RWPE2 (cell line): ENCODE measurements at regions not wholly inside any gene's neighbourhood (a gene's known extent, or its start where the extent isn't known, plus 50 kb on each side); places are given as distances from the start of the nearest gene placed in this dataset.

Source experiments
- ATAC-seq: fragments of 200-7000 bp; cut with Tn5 transposase; 3 replicates; pipeline ENCODE4 v1.9.1; 2021; ENCODE audit warnings: low read depth
- DNase-seq: peaks from one replicate; pipeline ENCODE4 v3.0.0-alpha.2; 2020; ENCODE audit warnings: low spot score
- H3K27ac ChIP-seq: fragments of 450-650 bp; 2 replicates; pipeline ENCODE4 v1.5.1; 2017; ENCODE audit warnings: mild to moderate bottlenecking; ENCODE audit not compliant: poor library complexity, severe bottlenecking
- H3K27me3 ChIP-seq: fragments of 250-450 bp; sonication (Bioruptor Pico); 2 replicates; pipeline ENCODE4 v1.5.1; 2021; ENCODE audit warnings: mild to moderate bottlenecking, moderate library complexity; ENCODE audit not compliant: insufficient read depth, poor library complexity, severe bottlenecking
- H3K36me3 ChIP-seq: fragments of 250-450 bp; sonication (Bioruptor Pico); 2 replicates; pipeline ENCODE4 v1.5.1; 2020; ENCODE audit warnings: low read depth, mild to moderate bottlenecking, moderate library complexity
- H3K4me1 ChIP-seq: fragments of 250-450 bp; sonication (Bioruptor Pico); 2 replicates; pipeline ENCODE4 v1.5.1; 2021; ENCODE audit warnings: mild to moderate bottlenecking, moderate library complexity; ENCODE audit not compliant: insufficient read depth, poor library complexity, severe bottlenecking
- H3K4me3 ChIP-seq: fragments of 250-450 bp; sonication (Bioruptor Pico); 2 replicates; pipeline ENCODE4 v1.5.1; 2021; ENCODE audit warnings: mild to moderate bottlenecking, moderate library complexity; ENCODE audit not compliant: severe bottlenecking
- H3K9me3 ChIP-seq: fragments of 250-450 bp; sonication (Bioruptor Pico); 2 replicates; pipeline ENCODE4 v1.5.1; 2021; ENCODE audit warnings: mild to moderate bottlenecking, moderate library complexity; ENCODE audit not compliant: severe bottlenecking
- CTCF ChIP-seq: fragments of 450-650 bp; IDR thresholded peaks from one replicate; pipeline ENCODE4 v1.5.1; 2017; ENCODE audit warnings: mild to moderate bottlenecking, moderate library complexity; ENCODE audit not compliant: poor library complexity, severe bottlenecking

DNA sequence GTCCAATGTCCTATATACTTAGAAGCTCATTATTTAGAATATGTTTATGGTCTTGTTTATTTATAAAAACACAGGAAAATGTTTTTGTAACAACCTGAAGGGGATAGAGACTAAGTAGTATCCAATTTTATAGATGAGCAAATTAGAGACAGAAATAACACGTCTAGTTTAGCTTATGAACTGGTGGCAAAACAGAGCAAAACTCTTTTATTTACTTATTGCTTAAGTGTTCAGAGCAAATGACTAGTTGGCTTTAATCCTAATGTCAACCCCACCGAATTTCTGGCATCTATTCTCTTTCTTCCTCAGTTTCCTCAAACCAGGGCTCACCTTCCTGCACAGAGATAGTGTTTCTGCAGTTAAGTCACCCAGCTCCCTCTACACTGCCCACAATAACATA lies 792.8 kb downstream of the REEP3 start:
- no peak for DNase-seq
- no peak for TF ChIP-seq CTCF
- no peak overlapping the region for H3K27ac ChIP-seq
- H3K27me3 ChIP-seq = no peaks in the 10 kb centered on the region
- H3K4me3 ChIP-seq = no peak overlapping the region
- H3K4me1 ChIP-seq = no peaks in the 10 kb centered on the region
- no peaks in the 10 kb centered on the region for H3K36me3 ChIP-seq
- ATAC-seq = no peak
- no peaks in the 10 kb centered on the region for H3K9me3 ChIP-seq

- no peaks in the 10 kb centered on the region for H3K36me3 ChIP-seq
- ATAC-seq (no peak), DNase-seq (no peak)
- no peak overlapping the region for H3K27ac ChIP-seq
- no peaks in the 10 kb centered on the region for H3K27me3 ChIP-seq
- no peaks in the 10 kb centered on the region for H3K9me3 ChIP-seq
- H3K4me3 ChIP-seq = no peak overlapping the region
- TF ChIP-seq CTCF = no peak
- no peaks in the 10 kb centered on the region for H3K4me1 ChIP-seq
Measured at GRCh38 chr10:64316416-64316815, 795.2 kb downstream of the REEP3 start.

- H3K27me3 ChIP-seq = no peaks in the 10 kb centered on the region
- TF ChIP-seq CTCF = no peak
- H3K27ac ChIP-seq = no peak overlapping the region
- no peaks in the 10 kb centered on the region for H3K36me3 ChIP-seq
- no peaks in the 10 kb centered on the region for H3K9me3 ChIP-seq
- H3K4me3 ChIP-seq = no peak overlapping the region
- H3K4me1 ChIP-seq = no peaks in the 10 kb centered on the region
- ATAC-seq (no peak), DNase-seq (no peak)
Measured at GRCh38 chr10:64316833-64317232, 795.6 kb downstream of the REEP3 start.

- no peak overlapping the region for H3K27ac ChIP-seq
- no peak overlapping the region for H3K4me3 ChIP-seq
- H3K9me3 ChIP-seq = no peaks in the 10 kb centered on the region
- no peaks in the 10 kb centered on the region for H3K4me1 ChIP-seq
- no peaks in the 10 kb centered on the region for H3K36me3 ChIP-seq
- DNase-seq (no peak), ATAC-seq (no peak)
- TF ChIP-seq CTCF = no peak
- no peaks in the 10 kb centered on the region for H3K27me3 ChIP-seq
Measured at GRCh38 chr10:64320448-64320847, 799.2 kb downstream of the REEP3 start.

- Histone ChIP-seq H3K27me3 (no peaks in the 10 kb centered on the region), H3K4me3 (no peak overlapping the region), H3K4me1 (no peaks in the 10 kb centered on the region), H3K36me3 (no peaks in the 10 kb centered on the region), H3K27ac (no peak overlapping the region), H3K9me3 (no peaks in the 10 kb centered on the region)
- ATAC-seq = no peak
- DNase-seq = no peak
- TF ChIP-seq CTCF = no peak
Measured at GRCh38 chr10:64329510-64329909, 808.3 kb downstream of the REEP3 start.
